ENCODE measurements at regions not wholly inside any gene's neighbourhood (a gene's known extent, or its start where the extent isn't known, plus 50 kb on each side); places are given as distances from the start of the nearest gene placed in this dataset.

DNA sequence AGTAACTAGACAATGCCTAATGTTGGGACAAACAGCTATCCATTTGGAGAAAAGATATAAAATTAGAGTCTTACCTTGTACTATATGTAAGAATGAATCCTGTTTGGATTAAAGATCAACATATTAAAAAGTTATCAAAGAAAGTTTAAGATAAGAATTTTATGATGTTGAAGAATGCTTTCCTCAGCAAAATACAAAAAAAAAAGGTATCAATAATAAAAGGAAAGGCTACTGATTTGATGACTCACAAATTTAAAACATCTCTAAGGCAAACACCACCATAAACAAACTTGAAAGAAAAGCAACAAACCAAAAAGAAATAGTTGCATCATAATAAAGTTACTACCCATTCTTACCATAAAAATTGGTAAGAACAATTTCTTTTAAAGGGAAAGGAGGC lies 92.7 kb downstream of the C1D start:
- no peak for DNase-seq (ENCODE audit: low read depth, low spot score)
- Histone ChIP-seq H3K9ac (ENCODE audit: insufficient read length) (no peak overlapping the region), H3K9me3 (ENCODE audit: low read depth, low read length) (no peaks in the 10 kb centered on the region), H3K36me3 (ENCODE audit: insufficient read depth, low read length) (no peaks in the 10 kb centered on the region), H3K4me3 (no peak overlapping the region), H3K27ac (no peak overlapping the region)
- TF ChIP-seq EZH2 (IDR thresholded peaks at IDR 0.05) (no peak), FOXP2 (optimal IDR thresholded peaks at IDR 0.05; ENCODE audit: control extremely low read depth, extremely low read length, insufficient read depth) (no peak)

DNA sequence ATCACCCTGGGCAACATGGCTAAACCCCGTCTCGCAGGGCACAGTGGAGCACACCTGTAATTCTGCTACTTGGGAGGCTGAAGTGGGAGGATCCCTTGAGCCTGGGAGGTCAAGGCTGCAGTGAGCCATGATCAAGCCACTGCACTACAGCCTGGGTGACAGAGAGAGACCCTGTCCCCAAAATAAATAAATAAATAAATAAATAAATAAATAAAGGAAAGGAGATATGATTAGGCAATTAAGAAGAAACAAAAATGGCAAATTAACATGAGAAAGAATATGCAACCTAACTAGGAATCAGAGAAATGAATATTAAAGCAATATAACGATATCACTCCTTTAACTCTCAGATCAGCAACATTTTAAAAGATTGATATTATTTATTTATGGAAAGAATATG lies 92.3 kb downstream of the C1D start:
- Histone ChIP-seq H3K9ac (ENCODE audit: insufficient read length) (no peak overlapping the region), H3K27ac (no peak overlapping the region), H3K36me3 (ENCODE audit: insufficient read depth, low read length) (no peaks in the 10 kb centered on the region), H3K4me3 (no peak overlapping the region), H3K9me3 (ENCODE audit: low read depth, low read length) (no peaks in the 10 kb centered on the region)
- no peak for DNase-seq (ENCODE audit: low read depth, low spot score)
- TF ChIP-seq FOXP2 (optimal IDR thresholded peaks at IDR 0.05; ENCODE audit: control extremely low read depth, extremely low read length, insufficient read depth): no peak

DNA sequence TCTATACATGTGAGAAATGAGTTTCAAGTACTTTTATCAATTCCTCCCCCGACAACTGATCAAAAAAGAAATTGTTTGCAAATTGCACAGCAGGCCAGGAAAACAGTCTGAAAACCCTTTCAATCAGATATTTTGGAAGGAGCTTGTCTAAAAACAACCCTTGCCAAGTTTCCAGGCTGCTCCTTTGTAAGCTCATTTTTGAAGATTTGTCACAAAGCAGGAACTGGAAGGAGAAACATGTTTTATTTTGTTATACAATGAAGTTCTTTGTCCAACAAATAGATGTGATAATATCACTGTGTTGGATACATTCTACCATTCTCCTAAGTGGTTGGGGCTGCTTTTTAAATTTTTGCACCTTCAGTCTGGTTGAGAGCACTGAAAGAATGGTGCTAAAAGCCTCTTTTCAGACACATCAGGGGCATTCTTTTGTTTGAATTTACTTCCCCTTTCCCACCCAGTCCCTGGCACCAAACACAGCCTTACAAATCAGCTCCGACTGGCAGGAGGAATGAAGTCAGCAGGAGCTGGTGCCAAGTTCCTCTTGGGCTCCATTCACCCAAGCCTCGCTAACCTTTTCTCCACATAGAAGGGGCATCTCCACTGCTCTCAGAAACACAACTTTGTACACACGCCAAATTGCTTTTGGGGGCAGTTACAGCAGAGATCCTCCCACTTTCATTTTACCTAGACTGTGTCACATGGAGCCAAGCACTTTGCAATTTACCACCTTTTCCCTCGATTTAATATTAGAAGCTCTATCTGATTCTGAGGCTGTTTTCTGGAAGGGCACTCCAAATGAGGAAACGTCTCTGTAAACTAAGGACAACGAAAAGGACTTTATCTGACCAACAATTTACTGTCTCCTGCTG lies 88.0 kb downstream of the C1D start:
- no peak for TF ChIP-seq POLR2AphosphoS5 (IDR thresholded peaks at IDR 0.05; ENCODE audit: borderline replicate concordance, low read depth, low read length)
- no peak for TF ChIP-seq FOXP2 (optimal IDR thresholded peaks at IDR 0.05; ENCODE audit: control extremely low read depth, extremely low read length, insufficient read depth)
- no peak for TF ChIP-seq EZH2 (IDR thresholded peaks at IDR 0.05)
- H3K27ac ChIP-seq: no peak overlapping the region
- 0 out of 2 replicates have a peak, but pooled peaks cover 3% of the 10 kb centered on the region for H3K9me3 ChIP-seq (ENCODE audit: low read depth, low read length)
- DNase-seq (ENCODE audit: low read depth, low spot score): no peak
- H3K4me3 ChIP-seq: no peak overlapping the region
- no peaks in the 10 kb centered on the region for H3K36me3 ChIP-seq (ENCODE audit: insufficient read depth, low read length)
- no peak overlapping the region for H3K9ac ChIP-seq (ENCODE audit: insufficient read length)

DNA sequence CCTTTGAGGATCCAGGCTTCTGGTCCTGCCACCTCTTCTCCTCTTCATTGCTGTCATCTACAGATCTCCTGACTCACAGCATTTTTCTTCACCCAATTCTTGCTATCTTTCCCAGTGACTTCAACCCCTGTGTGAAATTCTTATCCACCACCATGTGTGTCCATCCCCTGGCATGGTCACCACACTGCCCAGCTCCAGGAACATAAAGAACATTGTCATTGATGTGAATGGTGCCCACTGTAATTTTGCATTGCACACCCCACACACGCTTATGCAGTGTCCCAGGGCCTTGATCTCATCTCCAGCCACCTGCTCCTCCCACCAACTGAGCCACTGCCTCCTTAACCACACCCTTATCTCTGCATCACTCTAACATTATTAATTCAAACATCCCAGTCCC lies 85.3 kb downstream of the C1D start:
- no peak for TF ChIP-seq FOXP2 (optimal IDR thresholded peaks at IDR 0.05; ENCODE audit: control extremely low read depth, extremely low read length, insufficient read depth)
- no peak for TF ChIP-seq EZH2 (IDR thresholded peaks at IDR 0.05)
- TF ChIP-seq POLR2AphosphoS5 (IDR thresholded peaks at IDR 0.05; ENCODE audit: borderline replicate concordance, low read depth, low read length): no peak
- Histone ChIP-seq H3K4me3 (no peak overlapping the region), H3K9ac (ENCODE audit: insufficient read length) (no peak overlapping the region), H3K9me3 (ENCODE audit: low read depth, low read length) (peaks cover 3% of the 10 kb centered on the region; the same call in 1 of the 2 replicates), H3K27ac (no peak overlapping the region), H3K36me3 (ENCODE audit: insufficient read depth, low read length) (no peaks in the 10 kb centered on the region)
- no peak for DNase-seq (ENCODE audit: low read depth, low spot score)

DNA sequence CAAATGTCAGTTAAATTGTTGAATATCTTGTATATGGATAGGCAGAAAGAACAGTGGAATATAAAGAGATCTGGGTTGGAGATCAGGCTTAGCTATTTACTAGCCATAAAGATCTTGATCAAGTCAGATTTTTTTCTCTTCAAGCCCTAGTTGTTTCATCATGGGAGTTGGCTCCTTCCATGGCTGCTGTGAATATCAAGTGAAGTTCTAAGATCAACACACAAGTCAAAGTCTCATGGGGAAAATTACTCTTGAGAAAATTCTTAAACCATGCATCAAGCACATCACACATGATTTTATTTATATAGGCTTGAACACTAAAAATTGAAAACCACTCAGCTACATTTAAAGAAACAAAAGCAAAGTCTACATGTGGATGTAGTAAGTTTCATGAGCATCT lies 79.8 kb downstream of the C1D start:
- Histone ChIP-seq H3K9me3 (ENCODE audit: low read depth, low read length) (peaks cover 3% of the 10 kb centered on the region; the same call in 1 of the 2 replicates), H3K27ac (no peak overlapping the region), H3K9ac (ENCODE audit: insufficient read length) (no peak overlapping the region), H3K4me3 (no peak overlapping the region), H3K36me3 (ENCODE audit: insufficient read depth, low read length) (no peaks in the 10 kb centered on the region)
- no peak for DNase-seq (ENCODE audit: low read depth, low spot score)
- TF ChIP-seq EZH2 (IDR thresholded peaks at IDR 0.05) (no peak), FOXP2 (optimal IDR thresholded peaks at IDR 0.05; ENCODE audit: control extremely low read depth, extremely low read length, insufficient read depth) (no peak), POLR2AphosphoS5 (IDR thresholded peaks at IDR 0.05; ENCODE audit: borderline replicate concordance, low read depth, low read length) (no peak)

DNA sequence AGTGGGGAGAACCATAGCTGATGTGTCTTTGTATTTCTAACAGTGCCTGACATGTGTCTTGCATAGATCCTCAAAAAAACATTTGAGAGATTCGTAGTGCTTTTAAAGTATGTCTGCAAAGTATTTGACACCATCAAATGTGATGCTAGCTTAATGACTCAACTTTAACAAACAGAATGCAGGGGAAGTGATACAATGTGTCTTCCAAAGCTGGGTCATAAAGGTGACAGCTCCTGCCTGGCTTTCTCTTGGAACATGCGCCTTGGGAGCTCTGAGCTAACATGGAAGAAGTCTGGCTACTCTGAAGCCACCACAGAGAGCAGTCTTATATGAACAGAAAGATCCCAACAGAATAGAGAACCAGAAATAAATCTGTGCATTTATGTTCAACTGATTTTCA lies 78.2 kb downstream of the C1D start:
- DNase-seq (ENCODE audit: low read depth, low spot score): no peak
- H3K9ac ChIP-seq (ENCODE audit: insufficient read length): no peak overlapping the region
- no peaks in the 10 kb centered on the region; the same call in 1 of the 2 replicates for H3K9me3 ChIP-seq (ENCODE audit: low read depth, low read length)
- no peak overlapping the region for H3K27ac ChIP-seq
- TF ChIP-seq FOXP2 (optimal IDR thresholded peaks at IDR 0.05; ENCODE audit: control extremely low read depth, extremely low read length, insufficient read depth) (no peak), EZH2 (IDR thresholded peaks at IDR 0.05) (no peak)
- H3K4me3 ChIP-seq: no peak overlapping the region
- no peaks in the 10 kb centered on the region for H3K36me3 ChIP-seq (ENCODE audit: insufficient read depth, low read length)

DNA sequence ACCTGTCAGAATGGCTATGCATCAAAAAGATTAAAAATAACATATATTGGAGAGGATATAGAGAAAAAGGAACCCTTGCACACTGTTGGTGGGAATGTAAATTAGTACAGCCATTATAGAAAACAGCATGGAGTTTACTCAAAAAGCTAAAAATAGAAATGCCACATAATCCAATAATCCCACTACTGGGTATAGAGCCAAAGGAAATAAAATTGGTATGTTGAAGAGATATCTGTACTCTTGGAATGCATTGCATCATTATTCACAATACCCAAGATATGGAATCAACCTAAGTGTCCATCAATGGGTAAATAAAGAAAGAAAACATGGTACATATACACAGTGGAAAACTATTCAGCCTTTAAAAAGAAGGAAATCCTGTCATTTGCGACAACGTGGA lies 77.2 kb downstream of the C1D start:
- no peak overlapping the region for H3K4me3 ChIP-seq
- DNase-seq (ENCODE audit: low read depth, low spot score): no peak
- H3K27ac ChIP-seq: no peak overlapping the region
- no peak overlapping the region for H3K9ac ChIP-seq (ENCODE audit: insufficient read length)
- H3K9me3 ChIP-seq (ENCODE audit: low read depth, low read length): no peaks in the 10 kb centered on the region; the same call in 1 of the 2 replicates
- TF ChIP-seq EZH2 (IDR thresholded peaks at IDR 0.05): no peak
- TF ChIP-seq POLR2AphosphoS5 (IDR thresholded peaks at IDR 0.05; ENCODE audit: borderline replicate concordance, low read depth, low read length): no peak
- TF ChIP-seq FOXP2 (optimal IDR thresholded peaks at IDR 0.05; ENCODE audit: control extremely low read depth, extremely low read length, insufficient read depth): no peak
- no peaks in the 10 kb centered on the region for H3K36me3 ChIP-seq (ENCODE audit: insufficient read depth, low read length)

DNA sequence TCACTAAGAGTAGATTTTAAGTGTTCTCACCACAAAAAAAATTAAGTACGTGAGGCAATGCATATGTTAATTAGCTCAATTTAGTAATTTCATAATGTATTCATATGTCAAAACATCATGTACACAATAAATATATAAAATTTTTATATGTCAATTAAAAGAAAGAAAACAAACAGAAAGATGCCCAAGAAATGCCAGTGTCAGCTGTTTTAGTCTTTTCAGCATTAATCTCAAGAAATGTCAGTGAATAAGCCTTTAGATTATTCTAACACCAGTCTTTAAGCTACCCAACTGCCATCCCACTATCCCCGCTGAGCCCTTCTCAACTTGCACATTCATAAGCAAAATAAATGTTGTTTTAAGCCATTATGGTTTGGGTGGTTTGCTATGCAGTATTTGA lies 76.5 kb downstream of the C1D start:
- no peak overlapping the region for H3K4me3 ChIP-seq
- no peak for DNase-seq (ENCODE audit: low read depth, low spot score)
- no peak for TF ChIP-seq EZH2 (IDR thresholded peaks at IDR 0.05)
- no peak for TF ChIP-seq POLR2AphosphoS5 (IDR thresholded peaks at IDR 0.05; ENCODE audit: borderline replicate concordance, low read depth, low read length)
- no peak for TF ChIP-seq FOXP2 (optimal IDR thresholded peaks at IDR 0.05; ENCODE audit: control extremely low read depth, extremely low read length, insufficient read depth)
- no peak overlapping the region for H3K27ac ChIP-seq
- no peaks in the 10 kb centered on the region for H3K9me3 ChIP-seq (ENCODE audit: low read depth, low read length)
- H3K36me3 ChIP-seq (ENCODE audit: insufficient read depth, low read length): no peaks in the 10 kb centered on the region
- no peak overlapping the region for H3K9ac ChIP-seq (ENCODE audit: insufficient read length)

Data from SK-N-MC (cell line).